ENCODE measurements at regions not wholly inside any gene's neighbourhood (a gene's known extent, or its start where the extent isn't known, plus 50 kb on each side); places are given as distances from the start of the nearest gene placed in this dataset.

- H3F3A ChIP-seq (ENCODE audit: insufficient read depth, low read length, poor library complexity, severe bottlenecking): no peaks in the 10 kb centered on the region
- no peak overlapping the region for H3K4me3 ChIP-seq (ENCODE audit: low read length)
- no peak overlapping the region for H2AFZ ChIP-seq (ENCODE audit: low read depth, low read length)
These were observed 866.5 kb upstream of the MAP3K7 start for GRCh38 chr6:91453224-91453878.

GRCh38 chr6:91449539-91449938 is 862.7 kb upstream of the MAP3K7 start:
- Histone ChIP-seq H3K36me3 (ENCODE audit: insufficient read depth, low read length) (no peaks in the 10 kb centered on the region), H3K9ac (ENCODE audit: low read length) (no peak overlapping the region), H2AFZ (ENCODE audit: low read depth, low read length) (no peak overlapping the region), H3F3A (ENCODE audit: insufficient read depth, low read length, poor library complexity, severe bottlenecking) (no peaks in the 10 kb centered on the region), H3K4me3 (ENCODE audit: low read length) (no peak overlapping the region), H3K4me2 (ENCODE audit: low read length) (no peak overlapping the region), H3K9me3 (ENCODE audit: low read length) (no peaks in the 10 kb centered on the region), H3K79me2 (replicated peaks; ENCODE audit: insufficient read depth, low read length) (no peaks in the 10 kb centered on the region), H3K27me3 (ENCODE audit: insufficient read depth, low read depth, low read length) (no peaks in the 10 kb centered on the region), H4K20me1 (ENCODE audit: insufficient read depth) (no peaks in the 10 kb centered on the region), H3K27ac (ENCODE audit: low read length) (no peak overlapping the region), H3K9me2 (ENCODE audit: insufficient read depth, low read length) (no peaks in the 10 kb centered on the region)
- TF ChIP-seq REST (IDR thresholded peaks at IDR 0.05; ENCODE audit: borderline replicate concordance) (no peak), CTCF (IDR thresholded peaks at IDR 0.05; ENCODE audit: poor library complexity, severe bottlenecking) (no peak), TAF1 (IDR thresholded peaks at IDR 0.05; ENCODE audit: low read depth) (no peak), POLR2AphosphoS5 (IDR thresholded peaks at IDR 0.05) (no peak), EP300 (conservative IDR thresholded peaks at IDR 0.05; ENCODE audit: poor library complexity, severe bottlenecking) (no peak), MXI1 (conservative IDR thresholded peaks at IDR 0.05; ENCODE audit: poor library complexity, severe bottlenecking) (no peak)

More at GRCh38 chr6:91453224-91453878, 866.5 kb upstream of the MAP3K7 start:
- Histone ChIP-seq H3K9me3 (ENCODE audit: low read length) (no peaks in the 10 kb centered on the region), H3K9ac (ENCODE audit: low read length) (no peak overlapping the region), H4K20me1 (ENCODE audit: insufficient read depth) (no peaks in the 10 kb centered on the region), H3K79me2 (replicated peaks; ENCODE audit: insufficient read depth, low read length) (no peaks in the 10 kb centered on the region), H3K9me2 (ENCODE audit: insufficient read depth, low read length) (no peaks in the 10 kb centered on the region), H3K4me2 (ENCODE audit: low read length) (no peak overlapping the region), H3K27ac (ENCODE audit: low read length) (no peak overlapping the region), H3K36me3 (ENCODE audit: insufficient read depth, low read length) (no peaks in the 10 kb centered on the region), H3K27me3 (ENCODE audit: insufficient read depth, low read depth, low read length) (no peaks in the 10 kb centered on the region)
- no peak for TF ChIP-seq MXI1 (conservative IDR thresholded peaks at IDR 0.05; ENCODE audit: poor library complexity, severe bottlenecking)
- no peak for TF ChIP-seq EP300 (conservative IDR thresholded peaks at IDR 0.05; ENCODE audit: poor library complexity, severe bottlenecking)
- no peak for TF ChIP-seq POLR2AphosphoS5 (IDR thresholded peaks at IDR 0.05)
- TF ChIP-seq EZH2 (IDR thresholded peaks at IDR 0.05; ENCODE audit: borderline replicate concordance, insufficient read depth, low read length, poor library complexity, severe bottlenecking): no peak
- TF ChIP-seq CTCF (IDR thresholded peaks at IDR 0.05; ENCODE audit: poor library complexity, severe bottlenecking): no peak
- TF ChIP-seq RAD21 (conservative IDR thresholded peaks at IDR 0.05): no peak
- TF ChIP-seq TAF1 (IDR thresholded peaks at IDR 0.05; ENCODE audit: low read depth): no peak
- no peak for TF ChIP-seq REST (IDR thresholded peaks at IDR 0.05; ENCODE audit: borderline replicate concordance)
- no peak for TF ChIP-seq SMC3 (conservative IDR thresholded peaks at IDR 0.05; ENCODE audit: poor library complexity)
